GM12864 (cell line): ENCODE measurements at regions not wholly inside any gene's neighbourhood (a gene's known extent, or its start where the extent isn't known, plus 50 kb on each side); places are given as distances from the start of the nearest gene placed in this dataset.
"Not testable (repeated sequence)": the region's sequence is repeated elsewhere in the genome, so short reads cannot be mapped to it uniquely, and the experiment has no call there.

Source experiments
- DNase-seq: peaks from one replicate; pipeline ENCODE4 v3.0.0-alpha.2; 2011; ENCODE audit warnings: low read depth
- H3K4me3 ChIP-seq: 2 replicates; pipeline ENCODE4 v1.5.1; 2011; ENCODE audit warnings: mild to moderate bottlenecking, low read depth, low read length, control low read depth
- CTCF ChIP-seq: IDR thresholded peaks from 2 replicates; pipeline ENCODE4 v1.5.1; 2011; ENCODE audit warnings: low read depth, mild to moderate bottlenecking, moderate library complexity, low read length, control low read depth, inconsistent platforms; ENCODE audit errors: missing control alignments

- no peak for TF ChIP-seq CTCF
- no peak overlapping the region for H3K4me3 ChIP-seq
- DNase-seq, result no peak
Measured at GRCh38 chr1:60886090-60886489, 196.3 kb upstream of the NFIA start.

- no peak for DNase-seq
- TF ChIP-seq CTCF, result no peak
Measured at GRCh38 chr1:60880202-60880601, 202.2 kb upstream of the NFIA start.

GRCh38 chr1:60878323-60878722 lies 204.0 kb upstream of the NFIA start:
- no peak for DNase-seq
- no peak overlapping the region for H3K4me3 ChIP-seq
- TF ChIP-seq CTCF, result no peak

More at GRCh38 chr1:60880202-60880601, 202.2 kb upstream of the NFIA start:
- no peak overlapping the region for H3K4me3 ChIP-seq

GRCh38 chr1:60877376-60877775 lies 205.0 kb upstream of the NFIA start:
- no peak overlapping the region for H3K4me3 ChIP-seq
- no peak for DNase-seq
- TF ChIP-seq CTCF, result no peak

GRCh38 chr1:60876952-60877351 lies 205.4 kb upstream of the NFIA start:
- no peak for DNase-seq
- no peak for TF ChIP-seq CTCF
- no peak overlapping the region for H3K4me3 ChIP-seq

- no peak overlapping the region for H3K4me3 ChIP-seq
- DNase-seq, result no peak
- TF ChIP-seq CTCF, result no peak
Measured at GRCh38 chr1:60875138-60875537, 207.2 kb upstream of the NFIA start.

GRCh38 chr1:60874718-60875117 lies 207.6 kb upstream of the NFIA start:
- DNase-seq, result no peak
- no peak for TF ChIP-seq CTCF
- H3K4me3 ChIP-seq, result no peak overlapping the region

GRCh38 chr1:60873396-60873795 lies 209.0 kb upstream of the NFIA start:
- DNase-seq, H3K4me3 ChIP-seq: not testable (repeated sequence)
